SHP77 (cell line): ENCODE measurements at regions not wholly inside any gene's neighbourhood (a gene's known extent, or its start where the extent isn't known, plus 50 kb on each side); places are given as distances from the start of the nearest gene placed in this dataset.

Experiments
- DNase-seq, 2 experiments: peaks; one replicate each; lab custom pipeline; 2025; lab: John Stamatoyannopoulos, UW

DNA sequence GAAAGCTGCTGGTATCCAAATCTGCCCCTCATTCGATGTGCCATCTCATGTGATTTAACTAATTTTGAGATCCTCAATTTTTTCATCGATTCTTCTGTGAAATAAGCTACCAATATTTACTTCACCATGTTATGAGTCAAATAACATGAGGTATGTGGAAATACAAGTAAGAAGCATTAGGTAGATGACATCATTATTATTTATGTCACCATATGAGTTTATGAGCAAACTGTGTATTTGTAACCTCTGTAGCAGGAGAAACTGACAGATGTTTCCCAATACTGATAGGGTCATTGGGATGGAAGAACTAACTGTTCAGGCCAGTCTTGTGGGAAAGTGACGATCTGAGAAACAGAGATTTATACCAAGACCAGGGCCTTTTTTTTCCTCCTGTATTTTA lies 229.4 kb upstream of the GOT2 start:
- DNase-seq: no peak

DNA sequence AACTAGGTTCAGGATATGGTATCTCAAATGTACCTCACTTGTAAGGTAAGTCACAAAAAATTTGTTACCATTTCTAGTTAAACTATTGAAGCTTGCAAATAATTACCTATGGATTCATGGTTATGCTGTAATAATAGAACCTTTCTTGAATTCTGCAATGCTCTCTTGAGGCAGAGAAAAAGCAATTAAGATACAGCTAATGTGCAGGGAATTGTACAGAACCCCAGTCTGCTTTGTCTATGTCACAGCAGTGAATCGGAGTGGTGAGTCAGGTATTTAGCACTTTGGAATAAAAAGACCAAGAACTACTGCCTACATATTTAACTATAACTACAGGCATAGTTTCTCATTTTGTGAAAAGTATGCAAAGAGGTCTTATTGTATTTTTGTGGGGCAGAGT lies 228.7 kb upstream of the GOT2 start:
- DNase-seq: no peak

DNA sequence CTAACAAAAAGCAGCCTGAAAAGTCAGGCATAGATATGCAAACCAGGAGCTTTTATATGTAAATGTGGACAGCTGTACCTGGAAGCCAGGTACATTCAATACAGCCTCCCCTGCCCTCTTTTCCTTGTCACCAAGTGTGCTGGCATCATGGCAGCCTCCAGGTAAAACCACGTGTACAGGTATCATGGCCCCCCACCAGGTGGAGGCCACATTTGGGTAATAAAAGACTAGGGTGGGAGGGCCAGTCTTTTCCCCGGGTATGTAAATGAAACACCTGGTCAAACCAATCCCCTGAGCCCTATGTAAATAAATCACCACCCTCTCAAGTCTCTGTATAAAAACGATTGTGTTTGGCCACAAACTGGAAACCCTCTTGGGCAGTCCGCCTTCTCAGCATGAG lies 226.4 kb upstream of the GOT2 start:
- no peak for DNase-seq

DNA sequence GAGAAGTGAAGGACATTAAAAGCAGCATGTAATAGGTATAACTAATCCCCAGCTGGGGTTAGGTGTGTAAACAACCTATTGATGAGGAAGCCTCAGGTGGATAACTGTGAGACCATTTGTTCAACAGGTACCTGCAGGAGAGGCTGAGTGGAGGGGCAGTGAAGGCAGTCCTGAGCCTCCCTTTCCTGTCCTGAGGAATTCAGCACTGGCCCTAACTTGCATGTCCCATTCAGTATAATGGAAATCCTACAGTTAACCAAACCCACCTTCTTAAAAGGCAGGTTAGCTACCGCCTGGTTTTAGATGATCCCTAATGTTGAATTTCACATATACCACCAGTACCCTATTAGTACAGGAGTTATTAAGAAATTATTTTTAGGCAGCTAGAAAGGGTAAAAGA lies 225.9 kb upstream of the GOT2 start:
- no peak for DNase-seq

DNA sequence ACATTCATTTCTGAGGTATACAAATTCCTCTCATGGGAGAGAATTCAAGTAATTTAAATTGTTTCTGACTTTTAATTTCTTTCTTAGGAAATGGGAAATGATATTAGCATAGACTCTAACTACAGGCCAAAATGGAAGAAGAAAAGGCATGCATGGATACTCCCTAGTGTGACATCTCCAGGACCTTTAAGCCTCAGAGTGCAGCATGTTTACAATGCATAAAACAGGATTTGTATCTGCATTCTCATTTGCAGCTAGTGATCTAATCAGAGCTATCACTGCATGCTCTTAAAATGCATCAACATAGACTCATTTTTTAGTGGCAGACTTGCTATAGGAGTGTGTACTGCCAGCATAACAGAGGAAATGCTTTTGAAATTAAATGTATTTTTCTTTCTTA lies 224.6 kb upstream of the GOT2 start:
- no peak for DNase-seq

DNA sequence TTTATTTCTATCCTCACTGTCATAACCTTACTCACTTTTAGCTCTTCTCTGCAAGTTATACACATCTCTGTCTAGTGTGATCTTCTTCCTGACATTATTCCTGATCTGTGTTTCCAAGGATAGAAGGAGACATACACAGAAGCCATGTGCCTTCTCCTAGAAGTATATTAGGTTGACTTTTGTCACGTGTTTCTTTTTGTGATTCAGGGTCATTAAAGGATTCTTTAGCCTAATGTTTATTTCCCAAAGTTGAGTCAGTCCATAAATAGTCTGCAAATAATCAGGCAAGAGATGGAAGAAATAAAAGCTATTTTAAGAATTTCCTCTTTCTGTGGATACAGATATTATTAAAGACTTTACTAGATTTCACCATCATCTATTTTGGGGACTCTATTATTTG lies 214.1 kb upstream of the GOT2 start:
- no peak for DNase-seq

DNA sequence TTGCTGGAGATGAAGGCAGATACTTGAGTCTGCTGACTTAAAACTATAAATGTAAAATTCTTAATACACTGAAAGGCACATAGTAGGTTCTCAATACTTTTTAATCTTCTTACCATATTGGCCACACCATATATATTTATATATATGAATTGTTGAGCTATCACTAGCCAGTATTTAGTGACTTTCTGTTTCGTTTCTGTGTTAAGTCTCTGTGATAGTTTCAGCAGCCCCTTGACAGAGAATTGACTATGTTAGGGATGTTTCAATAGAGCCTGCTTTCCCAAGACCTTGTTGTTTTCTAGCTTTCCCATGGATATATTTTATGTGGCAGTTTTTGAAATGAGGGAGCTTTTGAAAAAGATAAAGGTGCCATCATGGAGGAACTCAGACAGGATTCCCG lies 206.5 kb upstream of the GOT2 start:
- DNase-seq: no peak

DNA sequence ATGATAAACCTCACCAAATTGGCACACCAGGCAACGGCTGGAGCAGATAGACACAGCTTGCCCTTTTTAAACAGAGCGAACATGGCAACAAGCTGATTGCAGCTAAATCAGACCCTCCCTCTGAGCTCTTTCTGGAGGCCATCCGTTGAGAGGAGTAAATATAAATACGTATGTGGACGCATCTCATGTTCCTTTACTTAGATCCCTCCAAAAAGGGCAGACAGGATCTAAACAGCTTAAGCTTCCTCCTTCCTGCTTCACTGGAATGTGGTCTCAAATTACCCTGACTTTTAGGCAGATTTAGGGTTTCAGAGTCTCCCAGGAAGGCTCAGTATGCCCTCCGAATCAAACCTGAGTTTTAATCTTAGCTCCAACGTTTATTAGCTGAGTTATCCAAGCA lies 204.7 kb upstream of the GOT2 start:
- DNase-seq: no peak

DNA sequence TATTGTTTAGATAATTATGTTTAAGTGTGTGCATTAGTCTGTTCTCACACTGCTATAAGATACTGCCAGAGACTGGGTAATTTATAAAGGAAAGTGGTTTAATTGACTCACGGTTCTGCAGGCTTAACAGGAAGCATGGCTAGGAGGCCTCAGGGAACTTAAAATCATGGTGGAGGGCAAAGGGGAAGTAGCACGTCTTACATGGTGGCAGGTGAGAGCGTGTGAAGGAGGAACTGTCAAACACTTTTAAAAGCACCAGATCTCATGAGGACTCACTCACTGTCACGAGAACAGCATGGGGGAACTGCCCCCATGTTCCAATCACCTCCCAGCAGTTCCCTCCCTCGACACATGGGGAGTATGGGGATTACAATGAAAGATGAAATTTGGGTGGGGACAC lies 203.5 kb upstream of the GOT2 start:
- DNase-seq: no peak

DNA sequence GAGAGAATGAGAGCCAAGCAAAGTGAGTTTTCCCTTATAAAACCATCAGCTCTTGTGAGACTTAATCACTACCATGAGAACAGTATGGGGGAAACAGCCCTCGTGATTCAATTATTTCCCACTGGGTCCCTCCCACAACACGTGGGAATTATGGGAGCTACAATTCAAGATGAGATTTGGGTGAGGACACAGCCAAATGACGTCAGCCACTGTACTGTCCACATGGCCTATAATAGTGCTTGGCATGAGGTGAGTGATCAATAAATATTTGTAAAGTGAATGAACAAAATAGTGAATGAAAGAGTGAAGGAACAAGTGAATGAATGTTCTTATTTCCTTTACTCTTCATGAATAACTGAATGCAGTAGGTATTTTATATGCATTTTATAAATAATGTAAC lies 199.1 kb upstream of the GOT2 start:
- no peak for DNase-seq

DNA sequence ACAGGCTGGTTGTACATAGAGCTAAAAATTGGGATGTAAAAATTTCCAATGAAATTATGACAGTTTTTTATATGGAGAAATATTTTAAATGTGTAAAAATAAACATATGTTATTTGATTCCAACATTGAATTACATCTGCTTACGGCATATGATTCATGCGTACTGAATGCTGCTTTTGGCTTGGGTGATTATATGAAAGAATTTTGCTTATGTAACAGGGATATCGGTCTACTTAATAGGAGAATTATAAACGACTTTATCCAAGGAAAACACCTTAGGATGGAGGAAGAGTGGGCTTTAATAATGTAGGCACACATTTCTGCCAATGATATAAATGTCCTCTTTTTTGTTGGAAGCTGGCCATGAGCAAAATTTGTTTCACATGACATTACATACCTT lies 197.3 kb upstream of the GOT2 start:
- no peak for DNase-seq

DNA sequence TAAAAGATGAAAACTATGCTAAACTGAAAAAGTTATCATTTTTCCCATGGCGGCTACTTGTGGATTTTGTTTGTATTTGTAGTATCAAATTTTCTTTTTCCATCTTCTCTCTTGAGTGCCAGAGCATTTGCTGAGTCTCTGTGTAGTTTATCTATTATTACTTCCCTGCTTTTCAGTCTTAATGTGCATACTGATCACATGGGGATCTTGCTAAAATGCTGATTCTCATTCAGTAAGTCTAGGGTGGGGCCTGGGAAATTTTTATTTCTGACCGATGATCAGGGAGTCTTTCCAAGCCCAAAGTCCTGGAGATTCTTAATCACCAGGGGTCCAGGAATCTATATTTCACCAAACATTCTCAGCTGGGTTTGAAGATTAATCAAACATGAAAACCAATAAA lies 189.0 kb upstream of the GOT2 start:
- DNase-seq: no peak

DNA sequence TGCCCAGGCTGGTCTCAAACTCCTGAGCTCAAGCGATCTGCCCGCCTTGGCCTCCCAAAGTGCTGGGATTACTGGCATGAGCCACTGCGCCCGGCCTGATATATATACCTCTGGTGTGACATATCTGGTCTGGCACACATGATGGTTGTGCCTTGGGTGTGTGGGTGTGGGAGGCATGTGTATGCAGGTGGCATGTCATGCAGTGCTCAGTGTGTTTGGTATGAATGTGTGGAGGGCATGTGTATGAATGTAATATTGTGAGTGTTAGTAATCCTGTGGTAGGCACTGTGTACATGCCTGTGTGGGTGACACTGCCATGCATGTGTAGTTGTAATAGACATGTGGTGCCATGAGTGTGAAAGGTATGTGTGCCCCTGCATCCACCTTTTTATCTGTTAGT lies 179.3 kb upstream of the GOT2 start:
- no peak for DNase-seq

DNA sequence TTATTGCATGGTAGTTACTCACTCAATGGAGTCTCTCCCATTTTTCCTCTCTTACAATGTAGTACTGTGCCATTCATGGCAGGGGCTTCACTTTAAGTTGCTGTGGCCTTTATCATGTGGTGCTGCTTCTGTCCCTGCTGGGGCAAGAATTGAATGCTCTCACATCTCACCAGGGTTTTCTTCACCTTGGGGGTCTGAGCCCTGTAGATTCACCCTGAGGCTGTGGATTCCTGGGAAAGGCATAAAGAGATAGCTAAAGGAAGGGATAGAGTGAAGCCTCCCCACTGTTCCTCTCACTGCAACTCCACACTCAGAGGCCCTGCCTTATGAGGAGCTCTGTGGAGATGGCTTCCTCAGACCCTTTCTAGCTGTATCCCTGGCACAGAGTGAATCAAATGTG lies 178.5 kb upstream of the GOT2 start:
- DNase-seq: no peak

DNA sequence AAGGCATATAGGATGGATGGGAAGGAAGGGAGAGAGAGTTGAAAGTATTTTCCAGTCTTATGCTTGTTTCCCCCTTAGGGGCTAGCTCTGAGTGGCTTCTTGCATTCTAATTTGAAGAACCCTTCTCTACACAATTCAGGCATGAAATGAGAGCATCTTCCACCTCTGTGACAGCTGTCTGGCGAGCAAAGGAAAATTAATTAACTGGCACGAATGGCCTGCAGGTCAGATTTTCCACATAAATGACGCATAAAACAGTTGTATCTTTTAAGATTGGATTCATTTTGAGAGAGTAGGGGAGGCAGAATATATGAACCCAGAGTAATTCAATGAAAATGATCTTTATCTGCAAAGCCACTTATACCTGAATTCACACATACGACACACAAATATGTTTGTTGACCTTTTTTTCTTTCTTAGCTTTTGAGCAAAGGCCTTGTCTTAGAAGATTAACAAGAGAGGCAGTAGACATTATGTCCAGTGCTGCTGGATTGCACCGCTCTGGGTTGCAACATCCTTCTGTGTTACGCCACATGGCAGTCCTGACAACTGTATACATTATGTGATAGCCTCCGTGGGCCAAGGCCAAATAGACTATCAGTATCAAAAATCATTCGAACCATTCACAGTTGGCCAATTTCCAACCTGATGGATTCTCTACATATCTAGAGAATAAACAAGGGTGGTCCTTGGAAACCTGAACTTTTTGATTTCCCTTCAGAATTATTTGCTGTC lies 173.0 kb upstream of the GOT2 start:
- no peak for DNase-seq

DNA sequence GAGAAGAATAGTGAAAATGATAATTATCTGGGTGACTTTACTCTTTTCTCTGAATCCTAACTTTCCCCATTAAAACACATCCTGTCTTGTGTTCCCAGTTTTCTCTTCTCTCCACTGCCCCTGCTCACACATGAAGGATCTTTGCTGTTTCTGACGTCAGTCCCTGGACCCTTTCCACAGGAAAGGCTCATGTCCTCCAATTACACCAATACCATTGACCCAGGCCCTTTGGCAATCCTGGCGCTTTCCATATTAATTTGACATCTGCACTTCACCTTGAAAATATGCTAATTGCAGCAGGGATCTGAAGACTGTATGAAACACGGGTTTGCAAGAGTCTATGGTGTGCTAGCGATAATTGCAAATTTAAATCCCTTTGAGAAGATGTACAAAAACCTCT lies 170.2 kb upstream of the GOT2 start:
- DNase-seq: no peak

DNA sequence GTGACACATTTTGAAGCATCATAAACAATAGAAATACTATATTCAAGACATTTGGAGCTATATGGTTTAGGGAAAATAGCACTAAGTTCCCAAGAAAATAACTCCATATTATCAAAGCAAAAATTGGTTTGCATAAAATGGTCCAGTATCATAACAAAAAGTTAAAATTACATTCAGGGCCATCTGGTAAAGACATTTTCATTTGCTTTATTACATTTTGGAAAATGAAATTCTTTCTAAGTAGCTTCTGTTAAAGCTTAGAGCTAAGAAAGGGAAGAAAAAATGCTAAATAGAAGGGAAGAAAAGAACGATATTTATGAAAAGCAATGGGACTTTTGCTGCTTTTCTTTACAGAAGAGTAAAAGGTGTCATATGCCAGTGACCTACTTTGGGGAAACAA lies 155.4 kb upstream of the GOT2 start:
- no peak for DNase-seq

DNA sequence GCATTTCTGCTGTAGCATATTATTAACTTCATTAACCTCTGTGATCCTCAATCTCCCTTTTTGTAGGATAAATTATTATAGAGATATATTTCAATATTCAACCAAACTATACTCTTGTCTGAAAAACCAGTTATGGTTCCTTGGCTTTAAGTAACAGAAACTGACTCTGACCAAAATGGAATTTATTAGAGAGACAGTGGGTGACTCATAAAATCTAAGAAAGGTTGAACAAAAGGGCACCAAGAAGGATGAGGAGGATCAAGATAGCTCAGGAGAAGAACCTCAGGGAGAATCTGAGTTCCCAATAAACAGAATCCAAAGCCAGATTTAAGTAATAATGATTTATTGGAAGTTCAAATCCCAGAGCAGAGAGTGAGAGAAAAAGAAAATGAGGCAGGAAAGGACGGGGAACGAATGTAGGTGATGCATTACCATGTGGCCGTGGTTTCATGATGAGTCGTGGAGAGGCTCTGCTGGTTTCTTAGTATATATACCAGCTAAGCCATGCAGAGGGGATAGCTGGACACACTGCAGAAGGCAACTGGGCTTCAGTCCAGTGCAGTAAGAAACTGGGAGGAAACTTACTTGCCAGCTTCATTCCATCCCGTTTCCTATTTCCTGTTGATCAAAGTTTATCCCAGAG lies 151.5 kb upstream of the GOT2 start:
- no peak for DNase-seq

DNA sequence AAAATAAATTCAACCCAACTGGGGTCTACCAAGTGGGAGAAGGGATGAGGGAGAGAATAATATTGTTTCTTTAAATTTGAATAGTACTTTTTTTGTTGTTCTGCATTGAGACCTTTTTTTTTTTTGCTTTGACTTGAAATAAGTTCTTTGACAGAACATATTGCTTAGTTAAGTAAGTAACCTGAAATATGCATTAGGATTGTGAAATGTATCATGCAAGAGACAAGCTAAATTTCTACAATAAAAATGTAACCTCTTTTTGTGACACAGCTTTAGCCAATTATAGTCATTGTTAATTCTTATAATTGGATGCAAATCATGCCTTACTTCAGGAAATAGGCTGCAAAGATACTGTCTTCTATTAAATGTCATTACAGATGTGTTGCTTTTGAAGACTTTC lies 150.0 kb upstream of the GOT2 start:
- no peak for DNase-seq

DNA sequence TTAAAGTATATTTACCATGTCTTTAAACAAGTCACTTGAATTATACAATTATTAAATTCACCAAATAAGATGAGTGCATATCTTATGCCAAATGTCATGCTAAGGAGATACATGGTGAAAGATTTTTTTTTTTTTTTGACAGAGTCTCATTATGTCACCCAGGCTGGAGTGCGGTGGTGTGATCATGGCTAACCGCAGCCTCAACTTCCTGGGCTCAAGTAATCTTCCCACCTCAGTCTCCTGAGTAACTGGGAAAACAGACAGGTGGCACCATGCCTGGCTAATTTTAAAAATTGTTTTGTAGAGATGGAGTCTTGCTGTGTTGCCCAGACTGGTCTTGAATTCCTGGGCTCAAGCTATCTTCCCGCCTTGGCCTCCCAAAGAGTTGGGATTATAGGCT lies 149.0 kb upstream of the GOT2 start:
- no peak for DNase-seq

DNA sequence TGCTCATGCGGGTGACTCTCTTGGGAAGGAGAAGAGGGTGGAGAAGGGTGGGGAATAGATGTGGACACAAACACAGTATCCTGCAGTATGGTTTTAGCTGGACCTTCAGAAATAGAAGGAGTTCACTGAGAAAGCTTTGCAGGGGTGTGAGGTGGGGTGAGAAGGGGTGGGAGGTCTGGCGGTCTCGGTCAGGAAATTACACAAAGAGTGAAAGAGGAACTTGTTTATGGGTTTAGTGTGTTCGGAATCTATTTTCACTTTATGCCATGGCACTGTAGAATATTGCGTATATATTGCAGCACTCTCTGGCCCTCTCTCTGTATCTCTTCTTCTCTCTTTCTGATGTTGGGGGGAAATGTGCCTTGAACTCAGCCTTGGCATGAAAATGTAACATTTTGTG lies 148.2 kb upstream of the GOT2 start:
- no peak for DNase-seq

DNA sequence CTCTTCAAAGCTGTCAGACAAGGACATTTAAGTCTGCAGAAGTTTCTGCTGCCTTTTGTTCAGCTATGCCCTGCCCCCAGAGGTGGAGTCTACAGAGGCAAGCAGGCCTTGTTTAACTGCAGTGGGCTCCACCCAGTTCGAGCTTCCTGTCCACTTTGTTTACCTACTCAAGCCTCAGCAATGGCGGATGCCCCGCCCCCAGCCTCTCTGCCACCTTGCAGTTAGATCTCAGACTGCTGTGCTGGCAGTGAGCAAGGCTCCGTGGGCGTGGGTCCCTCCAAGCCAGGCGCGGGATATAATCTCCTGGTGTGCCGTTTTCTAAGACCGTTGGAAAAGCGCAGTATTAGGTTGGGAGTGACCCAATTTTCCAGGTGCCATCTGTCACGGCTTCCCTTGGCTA lies 144.5 kb upstream of the GOT2 start:
- peak; percentile 3 to 8 for DNase-seq

DNA sequence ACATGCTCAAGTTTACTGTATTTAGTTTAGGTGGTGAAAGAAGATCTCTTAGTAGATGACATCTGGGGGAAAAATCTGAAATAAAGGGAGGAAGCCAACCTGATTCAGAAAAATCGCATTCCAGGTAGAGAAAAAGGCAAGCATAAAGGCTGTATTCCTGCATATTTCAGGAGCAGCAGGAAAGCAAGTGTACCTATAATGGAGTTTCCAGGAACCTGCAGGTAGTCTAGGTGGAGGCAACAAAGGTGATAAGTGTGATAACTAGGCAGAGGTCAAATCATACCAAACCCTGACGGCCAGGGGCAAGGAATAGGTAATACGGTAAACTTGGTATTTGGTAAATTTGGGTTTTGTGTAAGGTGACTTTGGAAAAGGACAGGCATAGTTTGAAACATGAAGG lies 132.8 kb upstream of the GOT2 start:
- no peak for DNase-seq

DNA sequence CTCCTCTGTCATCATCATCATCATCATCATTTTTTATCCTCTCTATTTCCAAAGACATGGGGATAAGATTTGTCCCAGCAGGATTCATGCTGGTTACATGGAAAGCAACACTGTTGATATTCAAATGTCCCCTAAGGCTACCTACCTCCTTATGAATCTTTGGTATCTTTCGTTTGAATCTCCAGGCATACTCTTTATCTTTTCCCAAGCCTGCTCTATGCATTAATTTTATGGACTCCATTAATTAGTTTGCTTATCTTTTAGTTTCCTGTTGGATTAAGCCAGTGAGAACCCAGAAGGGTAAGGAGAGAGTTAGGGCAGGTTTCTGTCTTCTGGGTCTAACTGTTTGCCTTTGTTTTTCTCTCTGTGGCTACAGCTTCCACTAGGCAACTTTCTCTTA lies 129.6 kb upstream of the GOT2 start:
- DNase-seq: no peak
